ENCODE measurements at regions not wholly inside any gene's neighbourhood (a gene's known extent, or its start where the extent isn't known, plus 50 kb on each side); places are given as distances from the start of the nearest gene placed in this dataset.

- in situ Hi-C loops (cut with MboI; ENCODE audit: low sequenced_read_pairs), result no loop called here
- Histone ChIP-seq H3K27me3 (ENCODE audit: low read depth) (no peaks in the 10 kb centered on the region), H3K4me1 (no peaks in the 10 kb centered on the region), H3K9me3 (no peaks in the 10 kb centered on the region), H3K36me3 (replicated peaks) (no peaks in the 10 kb centered on the region), H3K4me3 (no peak overlapping the region)
- DNase-seq (ENCODE audit: low spot score in 2 of 2), result no peak
These were observed 98.2 kb upstream of the HHIP start for GRCh38 chr4:144547678-144548298.

- H3K9me3 ChIP-seq, result no peaks in the 10 kb centered on the region
- no peaks in the 10 kb centered on the region for H3K4me1 ChIP-seq
- no peak overlapping the region for H3K4me3 ChIP-seq
- no peaks in the 10 kb centered on the region for H3K36me3 ChIP-seq (replicated peaks)
- peaks cover 4% of the 10 kb centered on the region for H3K27me3 ChIP-seq (ENCODE audit: low read depth)
- DNase-seq (ENCODE audit: low spot score in 2 of 2), result no peak
- in situ Hi-C loops (cut with MboI; ENCODE audit: low sequenced_read_pairs), result no loop called here
These were observed 89.3 kb upstream of the HHIP start for GRCh38 chr4:144556636-144557035.

- Histone ChIP-seq H3K4me3 (no peak overlapping the region), H3K4me1 (no peaks in the 10 kb centered on the region), H3K36me3 (replicated peaks) (no peaks in the 10 kb centered on the region), H3K9me3 (no peaks in the 10 kb centered on the region), H3K27me3 (ENCODE audit: low read depth) (peaks cover 4% of the 10 kb centered on the region)
- DNase-seq (ENCODE audit: low spot score in 2 of 2), result no peak
- in situ Hi-C loops (cut with MboI; ENCODE audit: low sequenced_read_pairs), result no loop called here
These were observed 88.6 kb upstream of the HHIP start for GRCh38 chr4:144557404-144557803.

- Histone ChIP-seq H3K9me3 (no peaks in the 10 kb centered on the region), H3K27me3 (ENCODE audit: low read depth) (no peaks in the 10 kb centered on the region), H3K36me3 (replicated peaks) (no peaks in the 10 kb centered on the region), H3K4me1 (no peaks in the 10 kb centered on the region), H3K4me3 (no peak overlapping the region)
- no peak for DNase-seq (ENCODE audit: low spot score in 2 of 2)
- in situ Hi-C loops (cut with MboI; ENCODE audit: low sequenced_read_pairs), result no loop called here
These were observed 83.8 kb upstream of the HHIP start for GRCh38 chr4:144562019-144562705.

GRCh38 chr4:144564358-144564757, 81.6 kb upstream of the HHIP start:
- in situ Hi-C loops (cut with MboI; ENCODE audit: low sequenced_read_pairs), result no loop called here
- H3K4me3 ChIP-seq, result no peak overlapping the region
- DNase-seq (ENCODE audit: low spot score in 2 of 2), result no peak

GRCh38 chr4:144565527-144566195, 80.3 kb upstream of the HHIP start:
- H3K27me3 ChIP-seq (ENCODE audit: low read depth), result no peaks in the 10 kb centered on the region
- H3K4me1 ChIP-seq, result no peaks in the 10 kb centered on the region
- no peaks in the 10 kb centered on the region for H3K36me3 ChIP-seq (replicated peaks)
- no peaks in the 10 kb centered on the region for H3K9me3 ChIP-seq
- DNase-seq (ENCODE audit: low spot score in 2 of 2), result no peak
- in situ Hi-C loops (cut with MboI; ENCODE audit: low sequenced_read_pairs), result no loop called here
- H3K4me3 ChIP-seq, result no peak overlapping the region

More at GRCh38 chr4:144564358-144564757, 81.6 kb upstream of the HHIP start:
- no peaks in the 10 kb centered on the region for H3K27me3 ChIP-seq (ENCODE audit: low read depth)
- no peaks in the 10 kb centered on the region for H3K4me1 ChIP-seq
- no peaks in the 10 kb centered on the region for H3K9me3 ChIP-seq
- no peaks in the 10 kb centered on the region for H3K36me3 ChIP-seq (replicated peaks)

GRCh38 chr4:144572660-144573059, 73.3 kb upstream of the HHIP start:
- Histone ChIP-seq H3K4me1 (no peaks in the 10 kb centered on the region), H3K36me3 (replicated peaks) (no peaks in the 10 kb centered on the region), H3K27me3 (ENCODE audit: low read depth) (no peaks in the 10 kb centered on the region), H3K4me3 (no peak overlapping the region), H3K9me3 (no peaks in the 10 kb centered on the region)
- peak in 1 of 2 experiments; percentile 33 for DNase-seq (ENCODE audit: low spot score in 2 of 2)
- in situ Hi-C loops (cut with MboI; ENCODE audit: low sequenced_read_pairs), result no loop called here

GRCh38 chr4:144574000-144574399, 72.0 kb upstream of the HHIP start:
- Histone ChIP-seq H3K27me3 (ENCODE audit: low read depth) (no peaks in the 10 kb centered on the region), H3K36me3 (replicated peaks) (no peaks in the 10 kb centered on the region), H3K9me3 (no peaks in the 10 kb centered on the region), H3K4me3 (no peak overlapping the region), H3K4me1 (no peaks in the 10 kb centered on the region)
- in situ Hi-C loops (cut with MboI; ENCODE audit: low sequenced_read_pairs), result no loop called here
- no peak for DNase-seq (ENCODE audit: low spot score in 2 of 2)

GRCh38 chr4:144574509-144574908, 71.4 kb upstream of the HHIP start:
- Histone ChIP-seq H3K9me3 (no peaks in the 10 kb centered on the region), H3K36me3 (replicated peaks) (no peaks in the 10 kb centered on the region), H3K27me3 (ENCODE audit: low read depth) (no peaks in the 10 kb centered on the region), H3K4me1 (no peaks in the 10 kb centered on the region), H3K4me3 (no peak overlapping the region)
- no peak for DNase-seq (ENCODE audit: low spot score in 2 of 2)
- in situ Hi-C loops (cut with MboI; ENCODE audit: low sequenced_read_pairs), result no loop called here

GRCh38 chr4:144575181-144575580, 70.8 kb upstream of the HHIP start:
- no peaks in the 10 kb centered on the region for H3K27me3 ChIP-seq (ENCODE audit: low read depth)
- no peak for DNase-seq (ENCODE audit: low spot score in 2 of 2)
- in situ Hi-C loops (cut with MboI; ENCODE audit: low sequenced_read_pairs), result no loop called here

GRCh38 chr4:144578681-144579080, 67.3 kb upstream of the HHIP start:
- Histone ChIP-seq H3K36me3 (replicated peaks) (no peaks in the 10 kb centered on the region), H3K4me3 (no peak overlapping the region), H3K9me3 (no peaks in the 10 kb centered on the region), H3K27me3 (ENCODE audit: low read depth) (no peaks in the 10 kb centered on the region), H3K4me1 (no peaks in the 10 kb centered on the region)
- DNase-seq (ENCODE audit: low spot score in 2 of 2), result no peak
- in situ Hi-C loops (cut with MboI; ENCODE audit: low sequenced_read_pairs), result no loop called here

More at GRCh38 chr4:144575181-144575580, 70.8 kb upstream of the HHIP start:
- Histone ChIP-seq H3K9me3 (no peaks in the 10 kb centered on the region), H3K4me3 (no peak overlapping the region), H3K4me1 (no peaks in the 10 kb centered on the region), H3K36me3 (replicated peaks) (no peaks in the 10 kb centered on the region)

GRCh38 chr4:144579411-144580030, 66.4 kb upstream of the HHIP start:
- no peak for DNase-seq (ENCODE audit: low spot score in 2 of 2)
- no peak overlapping the region for H3K4me3 ChIP-seq
- H3K9me3 ChIP-seq, result no peaks in the 10 kb centered on the region
- no peaks in the 10 kb centered on the region for H3K36me3 ChIP-seq (replicated peaks)
- in situ Hi-C loops (cut with MboI; ENCODE audit: low sequenced_read_pairs), result no loop called here
- H3K4me1 ChIP-seq, result no peaks in the 10 kb centered on the region
- H3K27me3 ChIP-seq (ENCODE audit: low read depth), result no peaks in the 10 kb centered on the region

- Histone ChIP-seq H3K4me1 (no peaks in the 10 kb centered on the region), H3K9me3 (no peaks in the 10 kb centered on the region), H3K4me3 (no peak overlapping the region), H3K27me3 (ENCODE audit: low read depth) (no peaks in the 10 kb centered on the region), H3K36me3 (replicated peaks) (no peaks in the 10 kb centered on the region)
- DNase-seq (ENCODE audit: low spot score in 2 of 2), result no peak
- in situ Hi-C loops (cut with MboI; ENCODE audit: low sequenced_read_pairs), result no loop called here
These were observed 65.5 kb upstream of the HHIP start for GRCh38 chr4:144580430-144580829.

Measured in HAP-1 (cell line).